SW 1271 (cell line): ENCODE measurements at regions not wholly inside any gene's neighbourhood (a gene's known extent, or its start where the extent isn't known, plus 50 kb on each side); places are given as distances from the start of the nearest gene placed in this dataset.

Source experiments
- DNase-seq, 2 experiments: peaks; one replicate each; lab custom pipeline; 2025; lab: John Stamatoyannopoulos, UW

GRCh38 chr15:25051399-25052154, 96.8 kb downstream of the SNRPN start:
- no peak for DNase-seq

GRCh38 chr15:25052191-25052999, 97.6 kb downstream of the SNRPN start:
- no peak for DNase-seq

GRCh38 chr15:25053000-25053815, 98.4 kb downstream of the SNRPN start:
- no peak for DNase-seq

GRCh38 chr15:25054329-25054728, 99.5 kb downstream of the SNRPN start:
- DNase-seq: no peak

GRCh38 chr15:25054943-25055342, 100.2 kb downstream of the SNRPN start:
- DNase-seq: no peak

GRCh38 chr15:25055356-25056068, 100.7 kb downstream of the SNRPN start:
- no peak for DNase-seq

- no peak for DNase-seq
Measured at GRCh38 chr15:25056484-25057425, 102.0 kb downstream of the SNRPN start.

- DNase-seq: no peak
Measured at GRCh38 chr15:25057574-25057973, 102.8 kb downstream of the SNRPN start.

GRCh38 chr15:25058080-25058785, 103.4 kb downstream of the SNRPN start:
- DNase-seq: no peak

- no peak for DNase-seq
Measured at GRCh38 chr15:25059698-25060471, 105.1 kb downstream of the SNRPN start.

GRCh38 chr15:25060472-25060803, 105.7 kb downstream of the SNRPN start:
- no peak for DNase-seq

- no peak for DNase-seq
Measured at GRCh38 chr15:25060996-25061620, 106.3 kb downstream of the SNRPN start.

GRCh38 chr15:25061808-25062550, 107.2 kb downstream of the SNRPN start:
- DNase-seq: no peak

GRCh38 chr15:25062551-25063430, 108.0 kb downstream of the SNRPN start:
- DNase-seq: no peak

- DNase-seq: no peak
Measured at GRCh38 chr15:25065286-25065685, 110.5 kb downstream of the SNRPN start.

GRCh38 chr15:25065876-25066275, 111.1 kb downstream of the SNRPN start:
- no peak for DNase-seq

GRCh38 chr15:25066708-25067107, 111.9 kb downstream of the SNRPN start:
- no peak for DNase-seq
